Skeletal muscle satellite cell (primary cell): ENCODE measurements at regions not wholly inside any gene's neighbourhood (a gene's known extent, or its start where the extent isn't known, plus 50 kb on each side); places are given as distances from the start of the nearest gene placed in this dataset.

Source experiments
- H3K27me3 ChIP-seq: 2 replicates; pipeline ENCODE4 v1.7.0; 2013; ENCODE audit warnings: low read length; ENCODE audit not compliant: control insufficient read depth, insufficient read depth
- H3K36me3 ChIP-seq: 2 replicates; pipeline ENCODE4 v1.7.0; 2013; ENCODE audit warnings: mild to moderate bottlenecking, control low read depth, low read length; ENCODE audit not compliant: insufficient read depth
- H3K4me1 ChIP-seq: 2 replicates; pipeline ENCODE4 v1.7.0; 2013; ENCODE audit warnings: low read length; ENCODE audit not compliant: control insufficient read depth, insufficient read depth
- H3K4me2 ChIP-seq: 2 replicates; pipeline ENCODE4 v1.7.0; 2013; ENCODE audit warnings: mild to moderate bottlenecking, low read length
- H3K4me3 ChIP-seq: 2 replicates; pipeline ENCODE4 v1.7.0; 2013; ENCODE audit warnings: low read length
- H3K9ac ChIP-seq: 2 replicates; pipeline ENCODE4 v1.7.0; 2013; ENCODE audit warnings: mild to moderate bottlenecking, low read depth, low read length, moderate library complexity
- H3K9me3 ChIP-seq: replicated peaks from 2 replicates; pipeline ENCODE4 v1.7.0; 2013; ENCODE audit warnings: mild to moderate bottlenecking, control low read depth, low read length

GRCh38 chr11:15453211-15453765, 338.6 kb downstream of the INSC start:
- no peaks in the 10 kb centered on the region for H3K9me3 ChIP-seq

GRCh38 chr11:15468466-15468865, 353.7 kb downstream of the INSC start:
- Histone ChIP-seq H3K4me1 (no peaks in the 10 kb centered on the region), H3K9ac (no peak overlapping the region), H3K4me2 (no peak overlapping the region), H3K4me3 (no peak overlapping the region), H3K36me3 (no peaks in the 10 kb centered on the region), H3K9me3 (no peaks in the 10 kb centered on the region), H3K27me3 (peaks cover 13% of the 10 kb centered on the region)

More at GRCh38 chr11:15453211-15453765, 338.6 kb downstream of the INSC start:
- no peak overlapping the region for H3K4me2 ChIP-seq
- H3K9ac ChIP-seq, result no peak overlapping the region
- no peaks in the 10 kb centered on the region for H3K27me3 ChIP-seq
- no peaks in the 10 kb centered on the region for H3K36me3 ChIP-seq
- H3K4me1 ChIP-seq, result no peaks in the 10 kb centered on the region
- no peak overlapping the region for H3K4me3 ChIP-seq

GRCh38 chr11:15471048-15471894, 356.5 kb downstream of the INSC start:
- Histone ChIP-seq H3K27me3 (peaks cover 15% of the 10 kb centered on the region), H3K9me3 (no peaks in the 10 kb centered on the region), H3K4me3 (no peak overlapping the region), H3K36me3 (no peaks in the 10 kb centered on the region), H3K4me1 (no peaks in the 10 kb centered on the region), H3K9ac (no peak overlapping the region), H3K4me2 (no peak overlapping the region)

- H3K9me3 ChIP-seq, result no peaks in the 10 kb centered on the region
- H3K9ac ChIP-seq, result no peak overlapping the region
- peaks cover 15% of the 10 kb centered on the region for H3K27me3 ChIP-seq
- no peaks in the 10 kb centered on the region for H3K36me3 ChIP-seq
- H3K4me1 ChIP-seq, result no peaks in the 10 kb centered on the region
- H3K4me2 ChIP-seq, result no peak overlapping the region
- no peak overlapping the region for H3K4me3 ChIP-seq
Observed at GRCh38 chr11:15471895-15472799, 357.4 kb downstream of the INSC start.

- Histone ChIP-seq H3K36me3 (no peaks in the 10 kb centered on the region), H3K9me3 (no peaks in the 10 kb centered on the region), H3K27me3 (peaks cover 11% of the 10 kb centered on the region), H3K4me1 (no peaks in the 10 kb centered on the region), H3K4me3 (no peak overlapping the region), H3K4me2 (no peak overlapping the region), H3K9ac (no peak overlapping the region)
Observed at GRCh38 chr11:15473954-15474837, 359.5 kb downstream of the INSC start.

- Histone ChIP-seq H3K27me3 (peaks cover 10% of the 10 kb centered on the region), H3K4me1 (no peaks in the 10 kb centered on the region), H3K9me3 (no peaks in the 10 kb centered on the region), H3K9ac (no peak overlapping the region), H3K4me3 (no peak overlapping the region), H3K4me2 (no peak overlapping the region), H3K36me3 (no peaks in the 10 kb centered on the region)
Observed at GRCh38 chr11:15476371-15476917, 361.7 kb downstream of the INSC start.

- Histone ChIP-seq H3K4me2 (no peak overlapping the region), H3K36me3 (no peaks in the 10 kb centered on the region), H3K4me3 (no peak overlapping the region), H3K9me3 (no peaks in the 10 kb centered on the region), H3K27me3 (peaks cover 12% of the 10 kb centered on the region), H3K9ac (no peak overlapping the region), H3K4me1 (no peaks in the 10 kb centered on the region)
Observed at GRCh38 chr11:15481871-15482270, 367.1 kb downstream of the INSC start.

- no peak overlapping the region for H3K4me3 ChIP-seq
- H3K4me1 ChIP-seq, result no peaks in the 10 kb centered on the region
- H3K9ac ChIP-seq, result no peak overlapping the region
- H3K36me3 ChIP-seq, result no peaks in the 10 kb centered on the region
- no peaks in the 10 kb centered on the region for H3K9me3 ChIP-seq
- no peak overlapping the region for H3K4me2 ChIP-seq
- H3K27me3 ChIP-seq, result peaks cover 16% of the 10 kb centered on the region
Observed at GRCh38 chr11:15483205-15483604, 368.5 kb downstream of the INSC start.

- Histone ChIP-seq H3K4me1 (no peaks in the 10 kb centered on the region), H3K9me3 (no peaks in the 10 kb centered on the region), H3K4me3 (no peak overlapping the region), H3K9ac (no peak overlapping the region), H3K4me2 (no peak overlapping the region), H3K27me3 (peaks cover 20% of the 10 kb centered on the region), H3K36me3 (no peaks in the 10 kb centered on the region)
Observed at GRCh38 chr11:15484398-15484797, 369.7 kb downstream of the INSC start.

- Histone ChIP-seq H3K36me3 (no peaks in the 10 kb centered on the region), H3K4me1 (no peaks in the 10 kb centered on the region), H3K4me3 (no peak overlapping the region), H3K9me3 (no peaks in the 10 kb centered on the region), H3K27me3 (peaks cover 18% of the 10 kb centered on the region), H3K4me2 (no peak overlapping the region), H3K9ac (no peak overlapping the region)
Observed at GRCh38 chr11:15485432-15485831, 370.7 kb downstream of the INSC start.
